ENCODE measurements at regions not wholly inside any gene's neighbourhood (a gene's known extent, or its start where the extent isn't known, plus 50 kb on each side); places are given as distances from the start of the nearest gene placed in this dataset.

DNA sequence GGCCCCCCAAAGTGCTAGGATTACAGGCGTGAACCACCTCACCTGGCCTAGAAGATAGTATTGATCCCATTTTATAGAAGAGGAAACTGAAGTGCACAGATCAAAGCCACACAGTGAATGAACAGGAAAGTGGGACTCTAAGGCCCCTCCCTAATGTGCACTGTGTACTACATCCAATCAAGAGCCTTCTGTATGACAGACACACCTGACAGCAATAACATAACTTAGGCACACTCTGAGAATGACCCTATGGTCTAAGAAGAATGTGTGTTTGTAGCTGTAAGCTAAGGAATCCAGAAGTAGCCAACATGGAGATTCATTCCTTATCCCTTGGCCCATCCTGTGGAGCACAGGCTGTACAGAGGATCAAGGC lies 271.2 kb downstream of the SMARCA2 start:
- BruUV-seq (replicated peaks), result no TSS peak
- TF ChIP-seq POLR2AphosphoS5 (IDR thresholded peaks at IDR 0.05; ENCODE audit: low read depth, low read length) (no peak), SIN3A (IDR thresholded peaks at IDR 0.05; ENCODE audit: borderline replicate concordance, insufficient read depth, low read depth, low read length) (no peak), TCF7L2 (IDR thresholded peaks at IDR 0.05; ENCODE audit: low read depth, low read length) (no peak)
- TF ChIP-seq, protein P1, sequence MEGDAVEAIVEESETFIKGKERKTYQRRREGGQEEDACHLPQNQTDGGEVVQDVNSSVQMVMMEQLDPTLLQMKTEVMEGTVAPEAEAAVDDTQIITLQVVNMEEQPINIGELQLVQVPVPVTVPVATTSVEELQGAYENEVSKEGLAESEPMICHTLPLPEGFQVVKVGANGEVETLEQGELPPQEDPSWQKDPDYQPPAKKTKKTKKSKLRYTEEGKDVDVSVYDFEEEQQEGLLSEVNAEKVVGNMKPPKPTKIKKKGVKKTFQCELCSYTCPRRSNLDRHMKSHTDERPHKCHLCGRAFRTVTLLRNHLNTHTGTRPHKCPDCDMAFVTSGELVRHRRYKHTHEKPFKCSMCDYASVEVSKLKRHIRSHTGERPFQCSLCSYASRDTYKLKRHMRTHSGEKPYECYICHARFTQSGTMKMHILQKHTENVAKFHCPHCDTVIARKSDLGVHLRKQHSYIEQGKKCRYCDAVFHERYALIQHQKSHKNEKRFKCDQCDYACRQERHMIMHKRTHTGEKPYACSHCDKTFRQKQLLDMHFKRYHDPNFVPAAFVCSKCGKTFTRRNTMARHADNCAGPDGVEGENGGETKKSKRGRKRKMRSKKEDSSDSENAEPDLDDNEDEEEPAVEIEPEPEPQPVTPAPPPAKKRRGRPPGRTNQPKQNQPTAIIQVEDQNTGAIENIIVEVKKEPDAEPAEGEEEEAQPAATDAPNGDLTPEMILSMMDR (IDR thresholded peaks at IDR 0.05), result no peak
- TF ChIP-seq, protein P2, sequence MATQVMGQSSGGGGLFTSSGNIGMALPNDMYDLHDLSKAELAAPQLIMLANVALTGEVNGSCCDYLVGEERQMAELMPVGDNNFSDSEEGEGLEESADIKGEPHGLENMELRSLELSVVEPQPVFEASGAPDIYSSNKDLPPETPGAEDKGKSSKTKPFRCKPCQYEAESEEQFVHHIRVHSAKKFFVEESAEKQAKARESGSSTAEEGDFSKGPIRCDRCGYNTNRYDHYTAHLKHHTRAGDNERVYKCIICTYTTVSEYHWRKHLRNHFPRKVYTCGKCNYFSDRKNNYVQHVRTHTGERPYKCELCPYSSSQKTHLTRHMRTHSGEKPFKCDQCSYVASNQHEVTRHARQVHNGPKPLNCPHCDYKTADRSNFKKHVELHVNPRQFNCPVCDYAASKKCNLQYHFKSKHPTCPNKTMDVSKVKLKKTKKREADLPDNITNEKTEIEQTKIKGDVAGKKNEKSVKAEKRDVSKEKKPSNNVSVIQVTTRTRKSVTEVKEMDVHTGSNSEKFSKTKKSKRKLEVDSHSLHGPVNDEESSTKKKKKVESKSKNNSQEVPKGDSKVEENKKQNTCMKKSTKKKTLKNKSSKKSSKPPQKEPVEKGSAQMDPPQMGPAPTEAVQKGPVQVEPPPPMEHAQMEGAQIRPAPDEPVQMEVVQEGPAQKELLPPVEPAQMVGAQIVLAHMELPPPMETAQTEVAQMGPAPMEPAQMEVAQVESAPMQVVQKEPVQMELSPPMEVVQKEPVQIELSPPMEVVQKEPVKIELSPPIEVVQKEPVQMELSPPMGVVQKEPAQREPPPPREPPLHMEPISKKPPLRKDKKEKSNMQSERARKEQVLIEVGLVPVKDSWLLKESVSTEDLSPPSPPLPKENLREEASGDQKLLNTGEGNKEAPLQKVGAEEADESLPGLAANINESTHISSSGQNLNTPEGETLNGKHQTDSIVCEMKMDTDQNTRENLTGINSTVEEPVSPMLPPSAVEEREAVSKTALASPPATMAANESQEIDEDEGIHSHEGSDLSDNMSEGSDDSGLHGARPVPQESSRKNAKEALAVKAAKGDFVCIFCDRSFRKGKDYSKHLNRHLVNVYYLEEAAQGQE (IDR thresholded peaks at IDR 0.05; ENCODE audit: insufficient read depth in 1 of 2, low read depth in 2 of 2, low read length in 1 of 2), result no peak
- ChIA-PET CTCF (no interaction called here), POLR2A (no interaction called here)
- ATAC-seq (no peak), DNase-seq (ENCODE audit: low read depth, low spot score) (no peak)
- no peaks in the 10 kb centered on the region for H3K9me3 ChIP-seq (ENCODE audit: control insufficient read depth, insufficient read depth, low read depth, low read length)
- H3K36me3 ChIP-seq (ENCODE audit: control insufficient read depth, insufficient read depth, low read length), result no peaks in the 10 kb centered on the region
- H3K27ac ChIP-seq (ENCODE audit: low read length), result no peak overlapping the region
- intact Hi-C loops (cut with micrococcal nuclease; ENCODE audit: unreplicated experiment), result no loop called here
- H3K4me3 ChIP-seq (ENCODE audit: low read depth in 2 of 2, low read length in 2 of 2), result no peak overlapping the region
- in situ Hi-C loops (cut with HindIII; ENCODE audit: low pct_unique_long_range_greater_than_20kb, low sequenced_read_pairs), result no loop called here
- H3K4me1 ChIP-seq (ENCODE audit: control insufficient read depth, insufficient read depth, low read length), result no peaks in the 10 kb centered on the region
- H3K27me3 ChIP-seq (ENCODE audit: control insufficient read depth, insufficient read depth, low read length), result no peaks in the 10 kb centered on the region

DNA sequence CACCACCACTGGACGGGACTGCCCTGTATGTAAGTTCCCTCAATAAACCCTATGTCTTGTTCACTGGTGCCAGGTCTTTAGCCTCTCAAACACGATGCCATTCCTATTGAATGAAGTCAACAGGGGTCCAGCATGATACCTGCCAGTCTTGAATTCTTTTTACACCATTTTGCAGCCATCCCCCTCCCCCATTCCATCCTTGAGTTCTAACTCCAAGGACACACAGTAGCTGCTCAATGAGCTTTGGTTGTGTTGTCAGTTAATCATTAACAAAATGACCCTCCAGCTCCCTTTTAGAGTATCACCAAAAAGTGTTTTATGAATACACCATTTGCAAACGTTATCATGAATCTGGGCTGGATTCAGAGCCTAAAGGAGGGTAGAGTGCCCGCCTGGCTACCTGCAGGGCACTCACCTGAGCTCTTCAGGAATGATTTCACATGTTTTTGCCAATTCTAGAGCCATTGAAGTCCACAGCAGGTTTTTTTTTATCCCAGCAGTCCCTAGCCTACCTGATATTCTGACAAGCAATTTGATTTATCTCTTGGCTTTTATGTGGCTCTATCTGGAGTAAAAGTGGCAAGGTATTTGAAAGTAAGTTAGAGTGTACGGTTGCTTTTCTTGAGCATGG lies 271.8 kb downstream of the SMARCA2 start:
- POLR2A ChIA-PET, result no interaction called here
- Histone ChIP-seq H3K36me3 (ENCODE audit: control insufficient read depth, insufficient read depth, low read length) (no peaks in the 10 kb centered on the region), H3K27ac (ENCODE audit: low read length) (no peak overlapping the region), H3K9me3 (ENCODE audit: control insufficient read depth, insufficient read depth, low read depth, low read length) (no peaks in the 10 kb centered on the region), H3K4me1 (ENCODE audit: control insufficient read depth, insufficient read depth, low read length) (no peaks in the 10 kb centered on the region), H3K27me3 (ENCODE audit: control insufficient read depth, insufficient read depth, low read length) (no peaks in the 10 kb centered on the region), H3K4me3 (ENCODE audit: low read depth in 2 of 2, low read length in 2 of 2) (no peak overlapping the region)
- TF ChIP-seq, protein P2 (IDR thresholded peaks at IDR 0.05; ENCODE audit: insufficient read depth in 1 of 2, low read depth in 2 of 2, low read length in 1 of 2), result no peak
- TF ChIP-seq SIN3A (IDR thresholded peaks at IDR 0.05; ENCODE audit: borderline replicate concordance, insufficient read depth, low read depth, low read length), result no peak
- TF ChIP-seq POLR2AphosphoS5 (IDR thresholded peaks at IDR 0.05; ENCODE audit: low read depth, low read length), result no peak
- TF ChIP-seq, protein P1 (IDR thresholded peaks at IDR 0.05), result no peak
- intact Hi-C loops (cut with micrococcal nuclease; ENCODE audit: unreplicated experiment) (no loop called here), in situ Hi-C loops (cut with HindIII; ENCODE audit: low pct_unique_long_range_greater_than_20kb, low sequenced_read_pairs) (no loop called here)
- ATAC-seq (no peak), DNase-seq (ENCODE audit: low read depth, low spot score) (no peak)
- no TSS peak for BruUV-seq (replicated peaks)
- CTCF ChIA-PET, result no interaction called here

Measured in Panc1 (cell line).